Astrocyte of the cerebellum (primary cell): ENCODE measurements at regions not wholly inside any gene's neighbourhood (a gene's known extent, or its start where the extent isn't known, plus 50 kb on each side); places are given as distances from the start of the nearest gene placed in this dataset.

Source experiments
- DNase-seq: peaks from one replicate; pipeline ENCODE4 v3.0.0-alpha.2; 2011; ENCODE audit warnings: low read depth
- H3K4me3 ChIP-seq: 2 replicates; pipeline ENCODE4 v1.5.1; 2011; ENCODE audit warnings: mild to moderate bottlenecking, low read depth, low read length, moderate library complexity
- in situ Hi-C: cut with HindIII; loops from 2 replicates; pipeline ENCODE4 v1.10.0; 2017; ENCODE audit warnings: low sequenced_read_pairs
- TF ChIP-seq, protein P1 (sequence below): IDR thresholded peaks from 2 replicates; pipeline ENCODE4 v1.5.1; 2012; ENCODE audit warnings: low read length, low read depth, moderate library complexity, mild to moderate bottlenecking; ENCODE audit errors: missing control alignments

DNA sequence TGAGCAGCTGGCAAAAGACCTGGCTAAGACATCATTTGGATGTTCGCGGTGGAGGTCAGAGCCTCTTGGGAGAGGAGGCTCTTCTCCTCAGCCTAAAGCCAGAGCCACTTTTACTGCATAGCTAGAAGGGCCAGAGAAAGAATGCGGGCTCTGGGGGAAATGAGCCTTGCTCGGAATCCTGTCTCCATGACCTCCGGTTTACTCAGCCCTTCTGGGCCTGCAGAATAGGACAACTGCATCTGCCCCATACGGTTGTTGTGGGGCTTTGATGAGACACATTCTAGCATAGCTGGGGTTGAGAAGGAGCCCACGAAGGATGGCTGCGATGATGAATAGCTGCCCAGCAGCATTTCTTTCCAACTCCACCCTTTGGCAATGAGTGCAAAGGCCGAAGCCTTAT, 115.0 kb upstream of the SLC22A23 start:
- in situ Hi-C loops = no loop called here
- TF ChIP-seq, protein P1, sequence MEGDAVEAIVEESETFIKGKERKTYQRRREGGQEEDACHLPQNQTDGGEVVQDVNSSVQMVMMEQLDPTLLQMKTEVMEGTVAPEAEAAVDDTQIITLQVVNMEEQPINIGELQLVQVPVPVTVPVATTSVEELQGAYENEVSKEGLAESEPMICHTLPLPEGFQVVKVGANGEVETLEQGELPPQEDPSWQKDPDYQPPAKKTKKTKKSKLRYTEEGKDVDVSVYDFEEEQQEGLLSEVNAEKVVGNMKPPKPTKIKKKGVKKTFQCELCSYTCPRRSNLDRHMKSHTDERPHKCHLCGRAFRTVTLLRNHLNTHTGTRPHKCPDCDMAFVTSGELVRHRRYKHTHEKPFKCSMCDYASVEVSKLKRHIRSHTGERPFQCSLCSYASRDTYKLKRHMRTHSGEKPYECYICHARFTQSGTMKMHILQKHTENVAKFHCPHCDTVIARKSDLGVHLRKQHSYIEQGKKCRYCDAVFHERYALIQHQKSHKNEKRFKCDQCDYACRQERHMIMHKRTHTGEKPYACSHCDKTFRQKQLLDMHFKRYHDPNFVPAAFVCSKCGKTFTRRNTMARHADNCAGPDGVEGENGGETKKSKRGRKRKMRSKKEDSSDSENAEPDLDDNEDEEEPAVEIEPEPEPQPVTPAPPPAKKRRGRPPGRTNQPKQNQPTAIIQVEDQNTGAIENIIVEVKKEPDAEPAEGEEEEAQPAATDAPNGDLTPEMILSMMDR = no peak
- DNase-seq = no peak
- no peak overlapping the region for H3K4me3 ChIP-seq

DNA sequence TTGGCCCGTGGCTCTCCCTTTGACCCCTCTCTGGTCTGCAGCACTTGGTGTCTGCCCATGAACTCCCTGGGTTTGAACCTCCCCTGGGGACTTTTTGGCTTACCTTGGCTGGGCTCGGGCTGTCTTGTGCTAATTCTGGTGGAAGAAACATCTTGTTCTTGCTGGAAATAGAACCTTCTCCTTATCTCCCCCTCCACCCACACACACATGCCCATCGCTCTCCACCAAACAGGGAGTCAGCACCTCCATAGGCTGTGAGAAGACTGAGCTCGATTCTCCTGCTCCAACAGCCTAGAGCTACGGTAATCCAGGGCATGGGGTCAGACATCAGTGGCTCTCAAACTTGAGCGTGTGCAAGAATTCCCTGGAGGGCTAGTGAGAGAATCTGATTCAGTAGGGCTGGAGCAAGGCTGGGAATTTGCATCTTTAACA, 114.4 kb upstream of the SLC22A23 start:
- H3K4me3 ChIP-seq = no peak overlapping the region
- in situ Hi-C loops = no loop called here
- TF ChIP-seq, protein P1 = no peak
- no peak for DNase-seq

DNA sequence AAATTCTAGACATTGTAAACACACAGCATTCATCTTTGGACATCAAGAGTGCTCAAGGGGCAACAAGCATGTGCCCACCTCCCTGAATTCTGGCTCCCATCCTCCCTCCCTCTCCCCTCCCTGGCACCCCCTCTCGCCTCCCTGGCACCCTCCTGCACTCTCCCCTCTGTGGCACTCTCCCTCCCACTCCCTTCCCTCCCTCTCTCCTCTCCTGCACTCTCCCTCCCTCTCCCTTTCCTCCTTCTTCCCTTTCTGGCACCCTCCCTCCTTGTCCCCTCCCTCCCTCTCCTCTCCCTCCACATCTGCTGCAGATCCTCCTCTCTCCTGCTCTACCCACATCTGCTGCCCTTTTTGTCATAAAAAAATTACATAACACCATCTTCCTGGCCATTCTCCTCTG, 113.0 kb upstream of the SLC22A23 start:
- no peak overlapping the region for H3K4me3 ChIP-seq
- DNase-seq = no peak
- in situ Hi-C loops = no loop called here
- TF ChIP-seq, protein P1 = no peak

DNA sequence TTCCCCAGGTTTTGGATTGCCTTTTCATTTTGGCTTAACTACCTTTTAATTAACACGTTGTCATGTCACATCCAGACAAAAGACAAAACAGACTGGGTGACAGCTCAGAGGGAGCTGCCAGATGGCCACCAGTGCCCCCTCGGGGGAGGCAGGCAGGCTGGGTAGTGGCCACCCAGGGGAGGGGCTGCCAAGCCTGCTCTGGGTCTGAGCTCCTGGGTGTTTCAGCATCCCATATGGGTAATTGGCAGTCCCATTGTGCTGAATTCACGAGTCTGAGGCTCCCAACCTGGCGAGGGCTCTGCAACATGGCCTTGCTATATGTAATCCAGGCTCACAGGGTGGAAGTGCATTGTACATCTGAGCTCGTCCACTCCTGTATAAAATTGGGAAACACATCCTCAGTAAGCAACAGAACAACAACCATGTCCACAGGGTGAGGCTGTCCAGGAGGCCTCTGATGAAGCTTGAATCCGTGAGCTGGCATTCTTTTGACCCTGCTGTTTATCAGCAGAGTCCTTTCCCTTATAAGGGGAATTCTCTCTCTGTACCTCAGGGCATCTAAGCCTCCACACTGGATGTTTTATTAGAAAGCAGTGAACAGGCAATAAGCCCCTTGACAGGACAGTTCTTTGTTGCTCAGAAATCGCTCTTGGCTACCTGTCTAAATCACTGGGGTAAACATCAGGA, 111.7 kb upstream of the SLC22A23 start:
- H3K4me3 ChIP-seq = no peak overlapping the region
- DNase-seq = no peak
- in situ Hi-C loops = no loop called here
- TF ChIP-seq, protein P1 = no peak

DNA sequence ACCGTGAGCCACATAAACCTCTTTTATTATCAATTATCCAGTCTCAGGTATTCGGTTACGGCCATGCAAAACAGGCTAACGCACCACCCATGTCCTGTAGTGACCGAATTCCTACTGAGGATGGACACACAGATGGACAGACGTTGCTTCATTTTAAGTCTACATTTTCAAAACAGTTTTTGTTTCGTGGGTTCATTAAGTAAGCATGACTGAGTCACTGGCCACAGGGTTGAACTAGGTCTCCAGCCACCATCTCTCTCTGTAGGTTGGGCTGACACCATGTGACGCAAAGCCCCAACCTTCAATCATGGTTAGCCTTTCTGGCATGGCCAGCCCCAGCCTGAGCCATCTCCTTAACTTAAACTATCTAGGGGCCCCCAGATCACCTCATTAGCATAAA, 110.0 kb upstream of the SLC22A23 start:
- TF ChIP-seq, protein P1 = no peak
- no peak for DNase-seq
- H3K4me3 ChIP-seq = no peak overlapping the region
- in situ Hi-C loops = no loop called here

DNA sequence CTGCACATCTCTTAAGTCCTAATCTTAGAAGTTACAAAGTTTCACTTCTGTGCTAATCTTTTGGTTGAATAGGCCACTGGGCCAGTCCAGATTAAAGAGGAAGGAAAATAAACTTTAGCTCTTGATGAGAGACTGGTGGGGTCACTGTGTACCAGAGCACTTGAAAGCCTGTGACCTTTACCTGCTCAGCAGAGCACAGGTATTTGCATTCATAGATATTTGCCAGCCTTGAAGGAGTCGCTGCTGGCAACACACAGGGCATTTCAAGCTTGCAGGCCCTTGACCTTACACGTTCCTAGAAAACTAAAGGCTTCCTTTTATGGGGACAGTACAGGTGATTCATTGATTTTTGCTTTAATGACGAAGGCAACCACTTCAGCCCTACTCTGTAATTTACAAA, 108.4 kb upstream of the SLC22A23 start:
- DNase-seq = no peak
- TF ChIP-seq, protein P1 = no peak
- H3K4me3 ChIP-seq = no peak overlapping the region
- in situ Hi-C loops = no loop called here

DNA sequence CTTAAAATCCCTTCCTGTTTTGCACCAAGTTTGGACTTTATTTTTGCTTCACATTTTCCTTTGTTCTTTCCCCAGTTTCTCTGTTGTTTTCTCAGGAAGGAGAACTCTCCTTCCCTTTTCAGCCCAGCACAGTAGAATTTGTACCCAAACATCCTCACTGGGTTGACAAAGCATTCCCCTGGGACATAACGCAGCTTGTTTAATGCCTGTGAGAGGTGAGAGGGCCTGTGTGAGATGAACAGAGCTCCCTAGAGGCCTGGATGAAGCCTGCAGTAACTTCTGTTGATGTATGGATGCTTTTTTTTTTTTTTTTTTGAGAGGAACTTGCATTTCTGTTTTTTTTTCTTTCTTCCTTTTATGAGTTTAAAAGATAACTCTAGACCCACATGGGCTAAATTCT, 104.9 kb upstream of the SLC22A23 start:
- no peak for DNase-seq

More for the DNA sequence above, 104.9 kb upstream of the SLC22A23 start:
- H3K4me3 ChIP-seq = no peak overlapping the region
- in situ Hi-C loops = no loop called here
- TF ChIP-seq, protein P1 = peak; percentile 17
